ENCODE measurements at regions not wholly inside any gene's neighbourhood (a gene's known extent, or its start where the extent isn't known, plus 50 kb on each side); places are given as distances from the start of the nearest gene placed in this dataset.
"Not testable (repeated sequence)": the region's sequence is repeated elsewhere in the genome, so short reads cannot be mapped to it uniquely, and the experiment has no call there.

DNA sequence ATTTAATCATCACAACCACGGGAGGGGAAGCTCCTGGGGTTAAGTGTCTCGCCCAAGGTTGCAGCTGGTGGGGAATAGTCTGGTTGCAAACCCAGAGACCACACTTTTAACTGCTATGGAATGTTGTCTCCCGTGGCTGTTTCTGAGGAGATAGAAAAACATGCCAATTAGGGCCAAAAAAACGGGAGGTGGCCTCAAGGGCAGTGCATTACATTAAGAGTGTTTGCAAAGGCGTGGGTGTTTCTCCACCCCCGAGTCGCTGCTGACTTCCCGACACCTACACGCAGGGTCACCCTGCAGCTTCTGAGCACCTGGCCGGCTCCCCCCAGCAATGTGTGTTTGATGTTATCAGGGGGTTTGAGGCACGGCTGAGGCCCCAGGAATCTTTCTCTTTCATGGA is 116.1 kb downstream of the NPIPA7 start:
- H3K27ac ChIP-seq; H2AFZ ChIP-seq; H3K36me3 ChIP-seq (ENCODE audit: low read depth); H4K20me1 ChIP-seq (ENCODE audit: insufficient read depth); H3K4me1 ChIP-seq (ENCODE audit: insufficient read depth); H3K9ac ChIP-seq; H3K9me2 ChIP-seq (ENCODE audit: insufficient read depth); H3K27me3 ChIP-seq (replicated peaks; ENCODE audit: insufficient read depth); H3K9me3 ChIP-seq (ENCODE audit: low read depth); H3K4me3 ChIP-seq; DNase-seq; in situ Hi-C loops (cut with MboI); H3K79me2 ChIP-seq (ENCODE audit: insufficient read depth); H3F3A ChIP-seq (ENCODE audit: insufficient read depth); H3K4me2 ChIP-seq (ENCODE audit: unreplicated experiment): not testable (repeated sequence)
- WGBS, 2 experiments (ENCODE audit: low coverage in 1 of 2, low lambda C conversion rate in 2 of 2, missing lambda C conversion rate in 2 of 2) = 7% methylated on average over 5 of the region's 11 CpGs; no CpG with 5 or more reads in 1 of the 2 experiments

DNA sequence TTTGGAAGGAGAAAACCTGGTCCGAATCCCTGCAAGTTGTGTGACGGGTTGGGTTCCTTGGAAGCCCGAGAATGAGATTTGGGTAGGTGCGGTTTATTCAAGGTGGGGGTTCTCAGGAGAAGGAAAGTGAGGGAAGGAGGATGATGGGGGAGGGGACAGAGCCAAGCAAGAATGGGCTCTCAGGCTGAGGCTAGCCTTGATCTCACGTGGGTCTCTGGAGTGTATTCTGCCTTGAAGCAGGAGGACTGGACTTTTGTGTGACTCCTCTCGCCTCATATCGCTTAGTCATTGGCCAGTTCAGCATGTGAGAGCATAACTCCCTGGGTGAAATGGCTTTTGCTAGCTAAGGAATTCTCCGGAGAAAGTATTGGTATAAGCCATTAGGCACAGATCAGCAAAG is 120.9 kb downstream of the NPIPA7 start:
- H3K27ac ChIP-seq; H3K36me3 ChIP-seq (ENCODE audit: low read depth); H3K9me2 ChIP-seq (ENCODE audit: insufficient read depth); H3K9ac ChIP-seq; DNase-seq; H3K4me2 ChIP-seq (ENCODE audit: unreplicated experiment); in situ Hi-C loops (cut with MboI); H3F3A ChIP-seq (ENCODE audit: insufficient read depth); H3K4me1 ChIP-seq (ENCODE audit: insufficient read depth); H2AFZ ChIP-seq; H3K4me3 ChIP-seq; H4K20me1 ChIP-seq (ENCODE audit: insufficient read depth); H3K9me3 ChIP-seq (ENCODE audit: low read depth); H3K79me2 ChIP-seq (ENCODE audit: insufficient read depth); H3K27me3 ChIP-seq (replicated peaks; ENCODE audit: insufficient read depth): not testable (repeated sequence)
- no CpG with 5 or more reads among the region's 8 CpGs for WGBS, 2 experiments (ENCODE audit: low coverage in 1 of 2, low lambda C conversion rate in 2 of 2, missing lambda C conversion rate in 2 of 2)

GRCh38 chr16:16507041-16507440 is 128.1 kb downstream of the NPIPA7 start:
- H3K4me3 ChIP-seq; H3K9me2 ChIP-seq (ENCODE audit: insufficient read depth); H3K4me2 ChIP-seq (ENCODE audit: unreplicated experiment); H3K27ac ChIP-seq; H4K20me1 ChIP-seq (ENCODE audit: insufficient read depth); DNase-seq; H3F3A ChIP-seq (ENCODE audit: insufficient read depth); H2AFZ ChIP-seq; H3K27me3 ChIP-seq (replicated peaks; ENCODE audit: insufficient read depth); H3K4me1 ChIP-seq (ENCODE audit: insufficient read depth); in situ Hi-C loops (cut with MboI); H3K9me3 ChIP-seq (ENCODE audit: low read depth); H3K36me3 ChIP-seq (ENCODE audit: low read depth); H3K79me2 ChIP-seq (ENCODE audit: insufficient read depth); H3K9ac ChIP-seq: not testable (repeated sequence)
- no CpG with 5 or more reads among the region's 1 CpG for WGBS, 2 experiments (ENCODE audit: low coverage in 1 of 2, low lambda C conversion rate in 2 of 2, missing lambda C conversion rate in 2 of 2)

DNA sequence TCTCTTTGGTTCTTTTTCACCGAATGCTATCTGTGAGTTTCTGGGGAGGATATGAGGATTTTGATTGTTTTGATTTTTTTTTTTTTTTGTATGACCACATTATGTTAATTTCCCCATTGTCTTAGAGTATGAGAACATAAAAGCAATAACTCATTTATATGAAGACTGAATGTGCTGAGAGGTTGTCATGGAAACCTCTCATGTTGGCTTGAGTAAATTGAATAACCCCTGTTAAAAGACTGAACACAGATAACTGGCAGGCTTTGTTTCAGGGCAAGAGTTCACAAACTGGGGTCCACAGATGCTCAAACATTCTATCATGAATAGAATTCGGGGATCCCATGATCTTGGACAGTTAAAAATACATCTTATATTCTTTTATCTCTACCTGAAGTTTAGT is 129.4 kb downstream of the NPIPA7 start:
- no CpG with 5 or more reads among the region's 2 CpGs for WGBS, 2 experiments (ENCODE audit: low coverage in 1 of 2, low lambda C conversion rate in 2 of 2, missing lambda C conversion rate in 2 of 2)
- H3K36me3 ChIP-seq (ENCODE audit: low read depth); H3K27me3 ChIP-seq (replicated peaks; ENCODE audit: insufficient read depth); H2AFZ ChIP-seq; H3K27ac ChIP-seq; H3K4me3 ChIP-seq; in situ Hi-C loops (cut with MboI); H3K9ac ChIP-seq; H3K9me3 ChIP-seq (ENCODE audit: low read depth); H3K9me2 ChIP-seq (ENCODE audit: insufficient read depth); H3K4me1 ChIP-seq (ENCODE audit: insufficient read depth); H4K20me1 ChIP-seq (ENCODE audit: insufficient read depth); H3K4me2 ChIP-seq (ENCODE audit: unreplicated experiment); H3F3A ChIP-seq (ENCODE audit: insufficient read depth); DNase-seq; H3K79me2 ChIP-seq (ENCODE audit: insufficient read depth): not testable (repeated sequence)

GRCh38 chr16:16519395-16519794 is 140.5 kb downstream of the NPIPA7 start:
- H3K36me3 ChIP-seq (ENCODE audit: low read depth); DNase-seq; H3K9me2 ChIP-seq (ENCODE audit: insufficient read depth); H3K79me2 ChIP-seq (ENCODE audit: insufficient read depth); H3K4me3 ChIP-seq; H3K9me3 ChIP-seq (ENCODE audit: low read depth); H3K27ac ChIP-seq; H3K9ac ChIP-seq; H3K27me3 ChIP-seq (replicated peaks; ENCODE audit: insufficient read depth); H2AFZ ChIP-seq; H3K4me2 ChIP-seq (ENCODE audit: unreplicated experiment); in situ Hi-C loops (cut with MboI); H3F3A ChIP-seq (ENCODE audit: insufficient read depth); H4K20me1 ChIP-seq (ENCODE audit: insufficient read depth); H3K4me1 ChIP-seq (ENCODE audit: insufficient read depth): not testable (repeated sequence)

- H3K4me3 ChIP-seq; H3K4me1 ChIP-seq (ENCODE audit: insufficient read depth); H3K27me3 ChIP-seq (replicated peaks; ENCODE audit: insufficient read depth); in situ Hi-C loops (cut with MboI); H3K9me3 ChIP-seq (ENCODE audit: low read depth); H3K79me2 ChIP-seq (ENCODE audit: insufficient read depth); H3F3A ChIP-seq (ENCODE audit: insufficient read depth); DNase-seq; H3K27ac ChIP-seq; H2AFZ ChIP-seq; H3K9ac ChIP-seq; H3K36me3 ChIP-seq (ENCODE audit: low read depth); H3K9me2 ChIP-seq (ENCODE audit: insufficient read depth); H3K4me2 ChIP-seq (ENCODE audit: unreplicated experiment); H4K20me1 ChIP-seq (ENCODE audit: insufficient read depth): not testable (repeated sequence)
- WGBS, 2 experiments (ENCODE audit: low coverage in 1 of 2, low lambda C conversion rate in 2 of 2, missing lambda C conversion rate in 2 of 2) = 73 to 80% methylated on average over 2 of the region's 12 CpGs
Observed at GRCh38 chr16:16521239-16522002, 142.5 kb downstream of the NPIPA7 start.

- DNase-seq; H3F3A ChIP-seq (ENCODE audit: insufficient read depth); H4K20me1 ChIP-seq (ENCODE audit: insufficient read depth); H3K9me2 ChIP-seq (ENCODE audit: insufficient read depth); H3K9me3 ChIP-seq (ENCODE audit: low read depth); H3K9ac ChIP-seq; H3K27ac ChIP-seq; H3K79me2 ChIP-seq (ENCODE audit: insufficient read depth); H3K36me3 ChIP-seq (ENCODE audit: low read depth); H2AFZ ChIP-seq; in situ Hi-C loops (cut with MboI); H3K4me2 ChIP-seq (ENCODE audit: unreplicated experiment); H3K4me3 ChIP-seq; H3K27me3 ChIP-seq (replicated peaks; ENCODE audit: insufficient read depth); H3K4me1 ChIP-seq (ENCODE audit: insufficient read depth): not testable (repeated sequence)
- no CpG with 5 or more reads among the region's 13 CpGs for WGBS, 2 experiments (ENCODE audit: low coverage in 1 of 2, low lambda C conversion rate in 2 of 2, missing lambda C conversion rate in 2 of 2)
Observed at GRCh38 chr16:16526998-16527397, 148.1 kb downstream of the NPIPA7 start.

GRCh38 chr16:16530744-16531143 is 151.8 kb downstream of the NPIPA7 start:
- in situ Hi-C loops (cut with MboI); H2AFZ ChIP-seq; H3K4me2 ChIP-seq (ENCODE audit: unreplicated experiment); H3K4me1 ChIP-seq (ENCODE audit: insufficient read depth); H3K27ac ChIP-seq; H3K27me3 ChIP-seq (replicated peaks; ENCODE audit: insufficient read depth); DNase-seq; H3K79me2 ChIP-seq (ENCODE audit: insufficient read depth); H3K9me3 ChIP-seq (ENCODE audit: low read depth); H3K36me3 ChIP-seq (ENCODE audit: low read depth); H3K9ac ChIP-seq; H4K20me1 ChIP-seq (ENCODE audit: insufficient read depth); H3K4me3 ChIP-seq; H3F3A ChIP-seq (ENCODE audit: insufficient read depth); H3K9me2 ChIP-seq (ENCODE audit: insufficient read depth): not testable (repeated sequence)
- WGBS, 2 experiments (ENCODE audit: low coverage in 1 of 2, low lambda C conversion rate in 2 of 2, missing lambda C conversion rate in 2 of 2) = 0 to 14% methylated on average over 2 to 3 of the region's 5 CpGs
